Testis (tissue), 2 donors: ENCODE measurements at regions not wholly inside any gene's neighbourhood (a gene's known extent, or its start where the extent isn't known, plus 50 kb on each side); places are given as distances from the start of the nearest gene placed in this dataset.

ENCODE experiments used
- POLR2A ChIP-seq: fragments of 450-650 bp; IDR thresholded peaks from one replicate; pipeline ENCODE4 v1.6.1; 2017; ENCODE audit warnings: antibody characterized with exemption, mild to moderate bottlenecking, moderate library complexity
- TF ChIP-seq, protein P1 (sequence below), 3 experiments: fragments of 450-650 bp in 2 of 3; fragments of 200-600 bp in 1 of 3; sonication (generic) in 1 of 3; IDR thresholded peaks; one replicate each; pipeline ENCODE4 v1.5.1; 2016 to 2019; ENCODE audit warnings: antibody characterized with exemption in 3 of 3, mild to moderate bottlenecking in 2 of 3, moderate library complexity in 1 of 3

DNA sequence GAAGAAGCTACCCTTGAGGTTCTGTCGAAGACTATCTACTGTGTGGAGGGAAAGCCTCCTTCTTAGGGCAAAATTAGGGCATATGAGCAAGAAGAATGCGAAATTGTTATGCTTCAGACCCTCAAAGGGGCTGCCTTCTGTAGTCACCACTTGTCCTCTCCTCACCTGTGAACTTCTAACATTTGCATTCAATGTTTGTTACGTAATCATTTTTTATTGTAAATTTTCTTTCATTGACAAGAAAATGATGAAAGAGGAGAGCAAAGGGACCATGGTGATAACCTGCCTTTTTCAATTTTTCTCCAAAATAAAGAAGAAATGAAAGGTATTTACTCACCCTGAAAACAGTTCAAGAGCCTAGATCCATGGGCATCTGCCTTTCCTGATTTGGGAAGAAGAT is 193.0 kb downstream of the SP3 start:
- TF ChIP-seq, protein P1, sequence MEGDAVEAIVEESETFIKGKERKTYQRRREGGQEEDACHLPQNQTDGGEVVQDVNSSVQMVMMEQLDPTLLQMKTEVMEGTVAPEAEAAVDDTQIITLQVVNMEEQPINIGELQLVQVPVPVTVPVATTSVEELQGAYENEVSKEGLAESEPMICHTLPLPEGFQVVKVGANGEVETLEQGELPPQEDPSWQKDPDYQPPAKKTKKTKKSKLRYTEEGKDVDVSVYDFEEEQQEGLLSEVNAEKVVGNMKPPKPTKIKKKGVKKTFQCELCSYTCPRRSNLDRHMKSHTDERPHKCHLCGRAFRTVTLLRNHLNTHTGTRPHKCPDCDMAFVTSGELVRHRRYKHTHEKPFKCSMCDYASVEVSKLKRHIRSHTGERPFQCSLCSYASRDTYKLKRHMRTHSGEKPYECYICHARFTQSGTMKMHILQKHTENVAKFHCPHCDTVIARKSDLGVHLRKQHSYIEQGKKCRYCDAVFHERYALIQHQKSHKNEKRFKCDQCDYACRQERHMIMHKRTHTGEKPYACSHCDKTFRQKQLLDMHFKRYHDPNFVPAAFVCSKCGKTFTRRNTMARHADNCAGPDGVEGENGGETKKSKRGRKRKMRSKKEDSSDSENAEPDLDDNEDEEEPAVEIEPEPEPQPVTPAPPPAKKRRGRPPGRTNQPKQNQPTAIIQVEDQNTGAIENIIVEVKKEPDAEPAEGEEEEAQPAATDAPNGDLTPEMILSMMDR (IDR thresholded peaks at IDR 0.05): no peak
- TF ChIP-seq POLR2A: no peak
